ENCODE measurements at regions not wholly inside any gene's neighbourhood (a gene's known extent, or its start where the extent isn't known, plus 50 kb on each side); places are given as distances from the start of the nearest gene placed in this dataset.

- DNase-seq (ENCODE audit: low read depth): no peak
- H3K4me3 ChIP-seq (ENCODE audit: low read length): no peak overlapping the region
- no peak for TF ChIP-seq CTCF (conservative IDR thresholded peaks at IDR 0.05; ENCODE audit: low read length)
These were observed 104.6 kb upstream of the CACNA2D1 start for GRCh38 chr7:82548141-82548688.

GRCh38 chr7:82542665-82543064, 99.1 kb upstream of the CACNA2D1 start:
- DNase-seq (ENCODE audit: low read depth): peak; percentile 54
- no peak overlapping the region for H3K4me3 ChIP-seq (ENCODE audit: low read length)
- no peak for TF ChIP-seq CTCF (conservative IDR thresholded peaks at IDR 0.05; ENCODE audit: low read length)

- no peak for DNase-seq (ENCODE audit: low read depth)
These were observed 96.4 kb upstream of the CACNA2D1 start for GRCh38 chr7:82539969-82540368.

GRCh38 chr7:82534684-82535083, 91.1 kb upstream of the CACNA2D1 start:
- H3K4me3 ChIP-seq (ENCODE audit: low read length): no peak overlapping the region
- TF ChIP-seq CTCF (conservative IDR thresholded peaks at IDR 0.05; ENCODE audit: low read length): no peak
- DNase-seq (ENCODE audit: low read depth): peak; percentile 19

More at GRCh38 chr7:82539969-82540368, 96.4 kb upstream of the CACNA2D1 start:
- H3K4me3 ChIP-seq (ENCODE audit: low read length): no peak overlapping the region
- TF ChIP-seq CTCF (conservative IDR thresholded peaks at IDR 0.05; ENCODE audit: low read length): no peak

- no peak for DNase-seq (ENCODE audit: low read depth)
- no peak for TF ChIP-seq CTCF (conservative IDR thresholded peaks at IDR 0.05; ENCODE audit: low read length)
- no peak overlapping the region for H3K4me3 ChIP-seq (ENCODE audit: low read length)
These were observed 86.8 kb upstream of the CACNA2D1 start for GRCh38 chr7:82530361-82530760.

- no peak overlapping the region for H3K4me3 ChIP-seq (ENCODE audit: low read length)
- TF ChIP-seq CTCF (conservative IDR thresholded peaks at IDR 0.05; ENCODE audit: low read length): no peak
- DNase-seq (ENCODE audit: low read depth): no peak
These were observed 85.2 kb upstream of the CACNA2D1 start for GRCh38 chr7:82528577-82529310.

- no peak overlapping the region for H3K4me3 ChIP-seq (ENCODE audit: low read length)
- DNase-seq (ENCODE audit: low read depth): no peak
- no peak for TF ChIP-seq CTCF (conservative IDR thresholded peaks at IDR 0.05; ENCODE audit: low read length)
These were observed 84.3 kb upstream of the CACNA2D1 start for GRCh38 chr7:82527851-82528250.

All from AG10803 (cell line).